ENCODE measurements at regions not wholly inside any gene's neighbourhood (a gene's known extent, or its start where the extent isn't known, plus 50 kb on each side); places are given as distances from the start of the nearest gene placed in this dataset.

DNA sequence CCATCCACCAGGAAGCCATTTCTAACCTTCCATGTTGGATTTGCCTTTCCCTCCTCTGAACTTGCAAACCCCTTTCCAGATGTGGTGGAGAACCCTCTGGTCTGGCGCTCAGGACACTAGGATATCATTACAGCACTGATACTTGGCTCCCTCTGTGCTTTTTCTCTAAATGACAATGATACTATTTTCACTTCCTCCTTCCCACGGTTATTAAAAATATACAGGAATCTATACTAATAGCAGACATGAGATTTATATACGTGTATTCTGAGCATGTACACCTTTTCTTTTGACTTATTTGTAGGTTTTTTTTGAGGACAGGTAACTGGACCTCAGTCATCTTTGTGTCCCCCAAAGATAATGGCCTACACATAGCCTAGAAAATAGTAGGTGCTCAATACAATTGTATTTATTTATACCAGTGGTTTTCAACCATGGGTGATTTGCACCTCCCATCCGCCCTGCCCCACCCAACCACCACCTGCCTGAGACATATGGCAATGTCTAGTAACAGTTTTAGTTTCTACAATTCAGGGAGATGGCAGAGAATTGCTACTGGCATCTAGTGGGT, 60.4 kb upstream of the PLAC8 start:
- Histone ChIP-seq H3K79me2 (ENCODE audit: control insufficient read depth, insufficient read depth, low read length) (no peaks in the 10 kb centered on the region), H3K9ac (replicated peaks; ENCODE audit: extremely low read depth, insufficient read depth, low read length) (no peak overlapping the region), H3K36me3 (ENCODE audit: control insufficient read depth in 2 of 2, extremely low read depth in 1 of 2, insufficient read depth in 2 of 2, low read length in 2 of 2) (no peaks in the 10 kb centered on the region), H3K27me3 (ENCODE audit: control insufficient read depth in 2 of 2, insufficient read depth in 2 of 2, low read length in 2 of 2) (no peaks in the 10 kb centered on the region), H3K4me2 (ENCODE audit: insufficient read depth, low read length) (no peak overlapping the region), H3K4me1 (ENCODE audit: control insufficient read depth, extremely low read depth, insufficient read depth, low read length) (peaks cover 7% of the 10 kb centered on the region), H4K20me1 (replicated peaks; ENCODE audit: control insufficient read depth, extremely low read depth, insufficient read depth, low read length) (no peaks in the 10 kb centered on the region), H3K4me3 (replicated peaks in 1 of 3; ENCODE audit: insufficient read depth in 1 of 3, low read depth in 1 of 3, low read length in 3 of 3) (no peak overlapping the region), H2AFZ (ENCODE audit: low read depth, low read length) (no peak overlapping the region), H3K9me1 (replicated peaks; ENCODE audit: control insufficient read depth, extremely low read depth, insufficient read depth, low read length) (no peaks in the 10 kb centered on the region), H3K9me3 (replicated peaks; ENCODE audit: control insufficient read depth, insufficient read depth, low read length) (no peaks in the 10 kb centered on the region), H3K27ac (ENCODE audit: insufficient read depth, low read depth, low read length) (no peak overlapping the region)
- BruUV-seq (replicated peaks): no TSS peak
- dilution Hi-C loops (cut with MboI; ENCODE audit: extremely low pct_ligation_motif_present, low sequenced_read_pairs) (no loop called here), intact Hi-C loops (cut with micrococcal nuclease) (no loop called here)
- no peak for DNase-seq (ENCODE audit: low read depth, low spot score)
- ChIA-PET POLR2A (no interaction called here), CTCF (interaction anchor here (1.5 kb wide), 1 partner anchor 78 kb away, joined by 4 read pairs; no protein-coding TSS in a partner anchor)
- FAIRE-seq: no peak
- TF ChIP-seq FOS (IDR thresholded peaks at IDR 0.05; ENCODE audit: borderline replicate concordance, insufficient read depth, low read length) (no peak), EZH2 (IDR thresholded peaks at IDR 0.05; ENCODE audit: borderline replicate concordance, low read depth, low read length, severe bottlenecking) (no peak), POLR2A (IDR thresholded peaks at IDR 0.05; ENCODE audit: low read depth, low read length) (no peak), MYC (IDR thresholded peaks at IDR 0.05; ENCODE audit: low read depth, low read length) (no peak), CTCF (IDR thresholded peaks at IDR 0.05; ENCODE audit: extremely low read depth in 1 of 2, insufficient read depth in 1 of 2, low read depth in 1 of 2, low read length in 2 of 2) (no peak), JUN (IDR thresholded peaks at IDR 0.05; ENCODE audit: borderline replicate concordance, insufficient read depth, insufficient read length, low read depth) (no peak), GATA2 (IDR thresholded peaks at IDR 0.05; ENCODE audit: insufficient read depth, insufficient read length, low read depth, low read length) (no peak), POLR2AphosphoS5 (IDR thresholded peaks at IDR 0.05; ENCODE audit: insufficient read depth, low read depth, low read length) (no peak), MAX (IDR thresholded peaks at IDR 0.05; ENCODE audit: insufficient read depth, insufficient read length) (no peak)
